ENCODE measurements at regions not wholly inside any gene's neighbourhood (a gene's known extent, or its start where the extent isn't known, plus 50 kb on each side); places are given as distances from the start of the nearest gene placed in this dataset.

DNA sequence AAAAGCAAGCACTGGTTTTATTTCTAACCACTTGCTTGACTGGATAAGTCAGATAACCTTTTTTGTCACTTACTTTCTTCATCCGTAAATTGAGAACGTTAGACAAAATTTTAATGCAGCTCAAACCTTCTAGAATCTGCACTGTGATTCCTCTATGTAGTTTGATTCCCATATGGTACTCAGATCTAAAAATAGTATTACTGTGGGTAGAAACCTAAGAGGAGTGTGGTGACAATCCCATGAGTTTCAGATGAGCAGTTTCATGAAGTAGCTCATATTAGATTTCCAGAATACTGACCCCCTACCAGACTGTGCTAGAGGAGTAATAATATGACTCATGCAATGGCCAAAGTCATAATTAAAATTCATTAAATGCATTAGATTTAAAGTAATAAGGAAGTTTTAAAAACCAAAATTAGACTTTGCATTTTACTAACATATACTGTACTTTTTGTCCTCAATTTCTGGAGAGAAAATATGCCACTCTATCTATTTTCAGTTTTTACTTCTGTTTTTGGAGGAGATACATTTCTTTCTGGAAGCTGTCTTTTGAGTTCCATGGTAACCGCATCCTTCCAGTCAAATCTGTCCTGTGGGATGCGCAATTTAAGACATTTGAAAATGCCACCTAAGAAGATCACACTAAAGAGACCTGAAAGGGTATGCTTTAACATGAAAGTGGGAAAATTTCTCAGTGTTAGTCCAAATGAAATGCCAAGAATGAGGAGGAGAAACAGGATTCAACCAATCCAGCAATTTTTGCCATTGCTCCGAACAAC is 64.1 kb upstream of the GPM6A start:
- Histone ChIP-seq H3K4me1 (ENCODE audit: low read length) (no peaks in the 10 kb centered on the region), H3K36me3 (replicated peaks; ENCODE audit: insufficient read depth, low read length) (no peaks in the 10 kb centered on the region), H3K79me2 (ENCODE audit: low read length) (no peaks in the 10 kb centered on the region), H4K20me1 (ENCODE audit: insufficient read depth, low read length) (no peaks in the 10 kb centered on the region), H3K9me3 (replicated peaks; ENCODE audit: insufficient read depth, low read length) (no peaks in the 10 kb centered on the region), H2AFZ (ENCODE audit: low read length) (no peak overlapping the region), H3K4me3 (ENCODE audit: low read length) (no peak overlapping the region), H3K9ac (ENCODE audit: low read length) (no peak overlapping the region), H3K27me3 (replicated peaks; ENCODE audit: insufficient read depth, low read length) (no peaks in the 10 kb centered on the region), H3K27ac (ENCODE audit: low read length) (no peak overlapping the region), H3K4me2 (ENCODE audit: low read depth, low read length) (no peak overlapping the region), H3F3A (ENCODE audit: insufficient read depth, low read length) (no peaks in the 10 kb centered on the region), H3K9me2 (replicated peaks; ENCODE audit: insufficient read depth, low read length) (no peaks in the 10 kb centered on the region)
- TF ChIP-seq, protein P1, sequence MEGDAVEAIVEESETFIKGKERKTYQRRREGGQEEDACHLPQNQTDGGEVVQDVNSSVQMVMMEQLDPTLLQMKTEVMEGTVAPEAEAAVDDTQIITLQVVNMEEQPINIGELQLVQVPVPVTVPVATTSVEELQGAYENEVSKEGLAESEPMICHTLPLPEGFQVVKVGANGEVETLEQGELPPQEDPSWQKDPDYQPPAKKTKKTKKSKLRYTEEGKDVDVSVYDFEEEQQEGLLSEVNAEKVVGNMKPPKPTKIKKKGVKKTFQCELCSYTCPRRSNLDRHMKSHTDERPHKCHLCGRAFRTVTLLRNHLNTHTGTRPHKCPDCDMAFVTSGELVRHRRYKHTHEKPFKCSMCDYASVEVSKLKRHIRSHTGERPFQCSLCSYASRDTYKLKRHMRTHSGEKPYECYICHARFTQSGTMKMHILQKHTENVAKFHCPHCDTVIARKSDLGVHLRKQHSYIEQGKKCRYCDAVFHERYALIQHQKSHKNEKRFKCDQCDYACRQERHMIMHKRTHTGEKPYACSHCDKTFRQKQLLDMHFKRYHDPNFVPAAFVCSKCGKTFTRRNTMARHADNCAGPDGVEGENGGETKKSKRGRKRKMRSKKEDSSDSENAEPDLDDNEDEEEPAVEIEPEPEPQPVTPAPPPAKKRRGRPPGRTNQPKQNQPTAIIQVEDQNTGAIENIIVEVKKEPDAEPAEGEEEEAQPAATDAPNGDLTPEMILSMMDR (IDR thresholded peaks at IDR 0.05; ENCODE audit: low read length) = no peak
- TF ChIP-seq EZH2 (optimal IDR thresholded peaks at IDR 0.05; ENCODE audit: low read depth, low read length) = no peak
- TF ChIP-seq EZH2phosphoT487 (IDR thresholded peaks at IDR 0.05; ENCODE audit: low read length) = no peak
- DNase-seq = no peak

DNA sequence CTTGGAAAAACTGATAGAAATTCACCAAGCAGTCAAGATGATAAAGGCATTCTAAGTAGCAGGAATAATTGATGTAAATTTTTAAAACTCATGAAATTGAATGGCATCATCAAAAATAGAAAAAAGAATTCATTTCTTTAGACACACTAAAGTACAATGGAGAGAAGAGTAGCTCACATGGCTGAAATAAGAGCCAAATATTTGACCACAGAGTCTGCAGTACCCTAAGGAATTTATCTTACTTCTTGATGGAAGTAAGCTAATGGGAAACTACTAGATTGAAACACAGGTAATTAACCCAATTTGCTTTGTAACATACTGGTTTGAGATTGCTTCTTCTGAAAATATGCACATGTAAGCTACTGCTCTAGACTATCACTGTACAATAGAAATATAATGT is 70.8 kb upstream of the GPM6A start:
- Histone ChIP-seq H3K27me3 (replicated peaks; ENCODE audit: insufficient read depth, low read length) (no peaks in the 10 kb centered on the region), H3K4me1 (ENCODE audit: low read length) (no peaks in the 10 kb centered on the region), H3F3A (ENCODE audit: insufficient read depth, low read length) (no peaks in the 10 kb centered on the region), H3K4me3 (ENCODE audit: low read length) (no peak overlapping the region), H2AFZ (ENCODE audit: low read length) (no peak overlapping the region), H4K20me1 (ENCODE audit: insufficient read depth, low read length) (no peaks in the 10 kb centered on the region), H3K79me2 (ENCODE audit: low read length) (no peaks in the 10 kb centered on the region), H3K27ac (ENCODE audit: low read length) (no peak overlapping the region), H3K9me2 (replicated peaks; ENCODE audit: insufficient read depth, low read length) (no peaks in the 10 kb centered on the region), H3K9ac (ENCODE audit: low read length) (no peak overlapping the region), H3K9me3 (replicated peaks; ENCODE audit: insufficient read depth, low read length) (no peaks in the 10 kb centered on the region), H3K4me2 (ENCODE audit: low read depth, low read length) (no peak overlapping the region), H3K36me3 (replicated peaks; ENCODE audit: insufficient read depth, low read length) (no peaks in the 10 kb centered on the region)
- TF ChIP-seq EZH2phosphoT487 (IDR thresholded peaks at IDR 0.05; ENCODE audit: low read length) = no peak
- no peak for TF ChIP-seq EZH2 (optimal IDR thresholded peaks at IDR 0.05; ENCODE audit: low read depth, low read length)
- TF ChIP-seq, protein P1 (IDR thresholded peaks at IDR 0.05; ENCODE audit: low read length) = no peak
- DNase-seq = no peak

DNA sequence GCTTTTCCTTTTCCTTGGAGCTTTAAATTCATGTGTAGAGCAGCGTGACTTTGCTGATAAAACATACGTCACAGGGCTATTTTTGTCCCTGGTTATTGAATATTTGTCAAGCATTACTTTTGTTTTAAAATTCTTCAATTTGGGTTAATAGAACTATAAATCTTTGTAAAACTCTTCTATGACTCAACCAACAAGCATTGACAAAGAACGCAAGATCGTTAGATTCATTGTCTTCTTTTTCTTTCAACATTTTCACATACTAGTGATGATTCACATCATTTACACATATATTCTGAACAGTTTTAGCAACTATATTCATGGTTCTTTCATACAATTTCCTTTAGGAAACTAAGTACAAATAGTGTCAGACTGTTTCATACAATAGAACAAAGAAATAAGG is 72.0 kb upstream of the GPM6A start:
- H2AFZ ChIP-seq (ENCODE audit: low read length) = no peak overlapping the region
- no peaks in the 10 kb centered on the region for H3K79me2 ChIP-seq (ENCODE audit: low read length)
- no peak overlapping the region for H3K27ac ChIP-seq (ENCODE audit: low read length)
- no peaks in the 10 kb centered on the region for H3K36me3 ChIP-seq (replicated peaks; ENCODE audit: insufficient read depth, low read length)
- H3K9me2 ChIP-seq (replicated peaks; ENCODE audit: insufficient read depth, low read length) = no peaks in the 10 kb centered on the region
- H4K20me1 ChIP-seq (ENCODE audit: insufficient read depth, low read length) = no peaks in the 10 kb centered on the region
- TF ChIP-seq, protein P1 (IDR thresholded peaks at IDR 0.05; ENCODE audit: low read length) = no peak
- TF ChIP-seq EZH2 (optimal IDR thresholded peaks at IDR 0.05; ENCODE audit: low read depth, low read length) (no peak), EZH2phosphoT487 (IDR thresholded peaks at IDR 0.05; ENCODE audit: low read length) (no peak)
- no peaks in the 10 kb centered on the region for H3K4me1 ChIP-seq (ENCODE audit: low read length)
- DNase-seq = no peak
- H3K9ac ChIP-seq (ENCODE audit: low read length) = no peak overlapping the region
- no peaks in the 10 kb centered on the region for H3F3A ChIP-seq (ENCODE audit: insufficient read depth, low read length)
- H3K4me2 ChIP-seq (ENCODE audit: low read depth, low read length) = no peak overlapping the region
- H3K4me3 ChIP-seq (ENCODE audit: low read length) = no peak overlapping the region
- no peaks in the 10 kb centered on the region for H3K27me3 ChIP-seq (replicated peaks; ENCODE audit: insufficient read depth, low read length)
- no peaks in the 10 kb centered on the region for H3K9me3 ChIP-seq (replicated peaks; ENCODE audit: insufficient read depth, low read length)

All from MM.1S (cell line).